ENCODE measurements at regions not wholly inside any gene's neighbourhood (a gene's known extent, or its start where the extent isn't known, plus 50 kb on each side); places are given as distances from the start of the nearest gene placed in this dataset.

DNA sequence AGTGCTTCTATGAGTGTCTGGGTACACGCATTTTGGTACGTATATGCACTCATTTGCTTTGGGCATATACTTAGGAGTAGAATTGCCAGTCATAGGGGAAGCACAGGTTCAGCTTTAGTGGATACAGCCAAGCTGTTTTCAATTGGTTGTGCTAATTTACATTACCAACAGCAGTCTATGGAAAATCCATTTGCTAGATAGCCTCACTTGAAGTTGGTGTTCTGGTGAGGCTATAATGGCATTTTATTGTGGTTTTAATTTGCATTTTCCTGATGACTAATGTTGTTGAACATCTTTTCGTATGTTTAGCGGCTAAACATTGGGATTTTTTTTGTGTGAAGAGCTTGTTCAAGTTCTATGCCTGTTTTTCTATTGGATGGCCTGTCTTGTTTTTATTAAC is 76.8 kb upstream of the ANKH start:
- TF ChIP-seq POLR2A (IDR thresholded peaks at IDR 0.05; ENCODE audit: low read depth) (no peak), POLR2AphosphoS5 (IDR thresholded peaks at IDR 0.05) (no peak)

All from esophagus muscularis mucosa (tissue), 2 donors.